ENCODE measurements at regions not wholly inside any gene's neighbourhood (a gene's known extent, or its start where the extent isn't known, plus 50 kb on each side); places are given as distances from the start of the nearest gene placed in this dataset.

- no peak for TF ChIP-seq CTCF (IDR thresholded peaks at IDR 0.05)
- TF ChIP-seq POLR2AphosphoS5 (IDR thresholded peaks at IDR 0.05): no peak
- TF ChIP-seq POLR2A (IDR thresholded peaks at IDR 0.05): no peak
- no peak for TF ChIP-seq EP300 (IDR thresholded peaks at IDR 0.05)
Observed at GRCh38 chr1:83497563-83497962, 501.4 kb downstream of the TTLL7 start.
